ENCODE measurements at regions not wholly inside any gene's neighbourhood (a gene's known extent, or its start where the extent isn't known, plus 50 kb on each side); places are given as distances from the start of the nearest gene placed in this dataset.

- TF ChIP-seq, protein P1, sequence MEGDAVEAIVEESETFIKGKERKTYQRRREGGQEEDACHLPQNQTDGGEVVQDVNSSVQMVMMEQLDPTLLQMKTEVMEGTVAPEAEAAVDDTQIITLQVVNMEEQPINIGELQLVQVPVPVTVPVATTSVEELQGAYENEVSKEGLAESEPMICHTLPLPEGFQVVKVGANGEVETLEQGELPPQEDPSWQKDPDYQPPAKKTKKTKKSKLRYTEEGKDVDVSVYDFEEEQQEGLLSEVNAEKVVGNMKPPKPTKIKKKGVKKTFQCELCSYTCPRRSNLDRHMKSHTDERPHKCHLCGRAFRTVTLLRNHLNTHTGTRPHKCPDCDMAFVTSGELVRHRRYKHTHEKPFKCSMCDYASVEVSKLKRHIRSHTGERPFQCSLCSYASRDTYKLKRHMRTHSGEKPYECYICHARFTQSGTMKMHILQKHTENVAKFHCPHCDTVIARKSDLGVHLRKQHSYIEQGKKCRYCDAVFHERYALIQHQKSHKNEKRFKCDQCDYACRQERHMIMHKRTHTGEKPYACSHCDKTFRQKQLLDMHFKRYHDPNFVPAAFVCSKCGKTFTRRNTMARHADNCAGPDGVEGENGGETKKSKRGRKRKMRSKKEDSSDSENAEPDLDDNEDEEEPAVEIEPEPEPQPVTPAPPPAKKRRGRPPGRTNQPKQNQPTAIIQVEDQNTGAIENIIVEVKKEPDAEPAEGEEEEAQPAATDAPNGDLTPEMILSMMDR (IDR thresholded peaks at IDR 0.05; ENCODE audit: insufficient read depth, missing control alignments), result no peak
- FAIRE-seq (no peak), DNase-seq (ENCODE audit: insufficient read length, low spot score) (no peak)
These were observed 63.6 kb upstream of the ARID2 start for GRCh38 chr12:45665941-45666340.

DNA sequence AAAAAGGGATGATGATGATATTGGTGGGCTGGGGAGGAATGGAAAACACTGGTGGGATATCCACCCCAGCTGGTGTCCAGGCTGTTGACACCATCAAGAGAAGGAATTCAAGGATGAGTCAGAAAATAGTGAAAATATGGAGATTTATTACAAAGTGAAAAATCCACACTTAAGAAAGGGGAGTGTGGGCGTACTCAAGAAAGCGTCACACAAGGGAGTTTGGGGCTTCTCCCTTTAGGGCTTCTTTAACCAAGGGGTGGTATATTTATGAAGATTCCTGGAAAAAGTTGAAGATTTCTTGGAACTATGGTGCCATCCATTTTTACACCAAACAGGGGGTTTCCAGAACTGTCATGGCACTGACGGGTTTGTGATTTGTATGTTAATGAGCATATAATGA is 63.1 kb upstream of the ARID2 start:
- TF ChIP-seq, protein P1 (IDR thresholded peaks at IDR 0.05; ENCODE audit: insufficient read depth, missing control alignments), result no peak
- DNase-seq (ENCODE audit: insufficient read length, low spot score) (no peak), FAIRE-seq (no peak)

- TF ChIP-seq, protein P1 (IDR thresholded peaks at IDR 0.05; ENCODE audit: insufficient read depth, missing control alignments), result no peak
- DNase-seq (ENCODE audit: insufficient read length, low spot score), result no peak
- no peak for FAIRE-seq
These were observed 62.7 kb upstream of the ARID2 start for GRCh38 chr12:45666816-45667215.

GRCh38 chr12:45667761-45668160 is 61.7 kb upstream of the ARID2 start:
- DNase-seq (ENCODE audit: insufficient read length, low spot score) (no peak), FAIRE-seq (no peak)
- TF ChIP-seq, protein P1 (IDR thresholded peaks at IDR 0.05; ENCODE audit: insufficient read depth, missing control alignments), result no peak

DNA sequence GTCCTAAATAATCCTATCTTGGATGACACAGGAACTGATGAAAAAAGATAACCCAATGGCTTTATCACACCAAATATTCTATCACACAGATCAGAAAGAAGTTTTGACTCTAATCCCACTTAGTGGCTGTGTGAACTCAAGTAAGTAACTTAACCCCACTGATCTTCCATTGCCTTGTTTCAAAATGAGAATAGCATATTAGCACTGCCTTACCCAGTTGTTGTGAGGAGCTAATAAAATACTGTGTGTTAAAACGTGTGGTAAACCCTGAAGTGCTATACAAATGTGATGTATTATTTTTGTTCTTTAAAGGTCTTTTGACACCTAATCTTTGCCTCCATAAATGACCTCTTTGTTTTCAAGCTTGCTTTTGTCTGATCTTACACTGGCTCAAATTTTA is 60.9 kb upstream of the ARID2 start:
- FAIRE-seq, result peak; percentile 64
- no peak for DNase-seq (ENCODE audit: insufficient read length, low spot score)

DNA sequence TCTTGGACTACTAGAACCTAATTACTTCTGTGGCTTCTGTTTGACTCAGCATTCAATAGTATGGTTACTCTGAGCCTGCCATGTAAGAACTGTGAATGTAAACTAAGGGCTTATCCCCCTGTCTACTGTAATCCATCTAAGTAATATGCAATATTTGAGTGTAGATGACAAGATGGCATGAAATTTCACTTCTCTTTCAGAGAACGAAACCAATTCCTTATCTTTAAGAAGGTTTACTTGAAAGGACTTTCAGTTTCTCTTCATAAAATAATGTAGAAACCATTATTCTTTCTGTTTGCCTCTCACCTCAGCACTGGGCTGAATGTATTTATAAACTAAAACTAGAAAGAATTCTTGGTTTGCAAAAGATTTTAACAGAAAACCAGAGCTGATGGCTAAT is 60.4 kb upstream of the ARID2 start:
- DNase-seq (ENCODE audit: insufficient read length, low spot score) (no peak), FAIRE-seq (no peak)
- TF ChIP-seq, protein P1 (IDR thresholded peaks at IDR 0.05; ENCODE audit: insufficient read depth, missing control alignments), result no peak

More for the DNA sequence above, 60.9 kb upstream of the ARID2 start:
- TF ChIP-seq, protein P1 (IDR thresholded peaks at IDR 0.05; ENCODE audit: insufficient read depth, missing control alignments), result no peak

DNA sequence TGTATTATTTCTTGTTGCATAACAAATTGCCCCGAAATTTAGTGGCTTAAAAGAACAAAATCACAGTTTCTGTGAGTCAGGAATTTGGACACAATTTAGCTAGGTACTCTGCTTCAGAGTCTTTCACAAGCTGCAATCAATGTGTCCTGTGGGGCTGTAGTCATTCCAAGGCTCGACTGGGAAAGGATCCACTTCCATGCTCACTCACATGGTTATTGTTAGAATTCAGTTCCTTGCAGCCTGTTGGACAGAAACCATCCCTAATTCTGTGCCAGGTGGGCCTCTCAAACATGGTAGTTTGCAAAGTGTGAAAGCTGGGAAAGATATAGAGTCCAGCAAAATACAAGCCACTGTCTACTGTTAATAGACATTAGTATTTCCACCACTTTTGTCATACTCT is 59.7 kb upstream of the ARID2 start:
- FAIRE-seq, result no peak
- DNase-seq (ENCODE audit: insufficient read length, low spot score), result no peak

More for the DNA sequence above, 59.7 kb upstream of the ARID2 start:
- TF ChIP-seq, protein P1 (IDR thresholded peaks at IDR 0.05; ENCODE audit: insufficient read depth, missing control alignments), result no peak

Measured in D721Med (cell line).